ENCODE measurements at regions not wholly inside any gene's neighbourhood (a gene's known extent, or its start where the extent isn't known, plus 50 kb on each side); places are given as distances from the start of the nearest gene placed in this dataset.

DNA sequence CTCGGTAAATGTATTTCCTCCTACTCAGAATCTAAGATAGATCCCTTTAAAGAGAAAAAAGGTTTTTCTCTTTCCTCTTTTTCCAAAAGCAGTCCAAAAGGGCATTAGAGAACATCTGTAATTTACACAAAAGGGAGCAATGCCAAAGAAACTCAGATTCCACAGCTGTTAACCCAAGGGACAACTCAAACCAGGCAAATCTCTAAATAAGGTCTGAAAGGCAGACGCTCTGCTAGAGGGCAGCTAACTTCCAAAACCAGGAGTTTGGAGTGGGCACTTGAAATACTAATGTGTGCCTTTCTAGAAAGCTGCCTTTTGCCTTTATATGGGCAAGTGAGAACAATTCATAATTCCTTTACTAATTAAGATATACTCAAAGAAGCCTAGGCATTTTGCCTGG is 435.7 kb downstream of the ZFHX3 start:
- no peak for TF ChIP-seq POLR2A (IDR thresholded peaks at IDR 0.05)
- TF ChIP-seq, protein P1, sequence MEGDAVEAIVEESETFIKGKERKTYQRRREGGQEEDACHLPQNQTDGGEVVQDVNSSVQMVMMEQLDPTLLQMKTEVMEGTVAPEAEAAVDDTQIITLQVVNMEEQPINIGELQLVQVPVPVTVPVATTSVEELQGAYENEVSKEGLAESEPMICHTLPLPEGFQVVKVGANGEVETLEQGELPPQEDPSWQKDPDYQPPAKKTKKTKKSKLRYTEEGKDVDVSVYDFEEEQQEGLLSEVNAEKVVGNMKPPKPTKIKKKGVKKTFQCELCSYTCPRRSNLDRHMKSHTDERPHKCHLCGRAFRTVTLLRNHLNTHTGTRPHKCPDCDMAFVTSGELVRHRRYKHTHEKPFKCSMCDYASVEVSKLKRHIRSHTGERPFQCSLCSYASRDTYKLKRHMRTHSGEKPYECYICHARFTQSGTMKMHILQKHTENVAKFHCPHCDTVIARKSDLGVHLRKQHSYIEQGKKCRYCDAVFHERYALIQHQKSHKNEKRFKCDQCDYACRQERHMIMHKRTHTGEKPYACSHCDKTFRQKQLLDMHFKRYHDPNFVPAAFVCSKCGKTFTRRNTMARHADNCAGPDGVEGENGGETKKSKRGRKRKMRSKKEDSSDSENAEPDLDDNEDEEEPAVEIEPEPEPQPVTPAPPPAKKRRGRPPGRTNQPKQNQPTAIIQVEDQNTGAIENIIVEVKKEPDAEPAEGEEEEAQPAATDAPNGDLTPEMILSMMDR (IDR thresholded peaks at IDR 0.05) = no peak
